SK-N-SH (cell line): ENCODE measurements at regions not wholly inside any gene's neighbourhood (a gene's known extent, or its start where the extent isn't known, plus 50 kb on each side); places are given as distances from the start of the nearest gene placed in this dataset.

Source experiments
- CTCF ChIA-PET: fragments of 300-600, 350-600 bp; formaldehyde crosslinking; extraction: SDS; loops from one replicate; lab custom pipeline; 2021; lab: Yijun Ruan, JAX
- POLR2A ChIA-PET: fragments of 350-600 bp; sonication (Branson Sonifier 250); formaldehyde crosslinking; extraction: SDS; loops from one replicate; lab custom pipeline; 2020; ENCODE audit warnings: antibody characterized with exemption, inconsistent platforms; lab: Yijun Ruan, JAX
- DNase-seq: peaks from one replicate; pipeline ENCODE4 v3.0.0; 2012
- H2AFZ ChIP-seq: fragments of 200-600 bp; sonication (generic); 2 replicates; pipeline ENCODE4 v1.8.1; 2016; ENCODE audit warnings: antibody characterized with exemption, mild to moderate bottlenecking, low read depth
- H3F3A ChIP-seq: fragments of 200-600 bp; sonication (generic); replicated peaks from 2 replicates; pipeline ENCODE3; 2016; ENCODE audit warnings: antibody characterized with exemption, mild to moderate bottlenecking; ENCODE audit not compliant: insufficient read depth
- H3K27ac ChIP-seq, 2 experiments: fragments of 200-500 bp in 1 of 2; fragments of 200-600 bp in 1 of 2; sonication (Bioruptor generic) in 1 of 2; sonication (generic), shearing (Covaris generic) in 1 of 2; 2 replicates each; pipeline versions ENCODE4 v1.5.1 to v1.6.1; 2014 to 2016; ENCODE audit warnings: low read depth in 2 of 2, inconsistent platforms in 1 of 2, low read length in 1 of 2, mild to moderate bottlenecking in 1 of 2, mixed read lengths in 1 of 2
- H3K27me3 ChIP-seq: fragments of 200-600 bp; sonication (generic), shearing (Covaris generic); 2 replicates; pipeline ENCODE4 v1.6.1; 2016; ENCODE audit warnings: mixed run types; ENCODE audit not compliant: insufficient read depth
- H3K36me3 ChIP-seq, 2 experiments: fragments of 200-500 bp in 1 of 2; fragments of 200-600 bp in 1 of 2; sonication (Bioruptor generic) in 1 of 2; sonication (generic) in 1 of 2; replicated peaks in 1 of 2; 2 replicates each; pipeline versions ENCODE3 to v1.5.1; 2014 to 2016; ENCODE audit warnings: low read length in 1 of 2, mild to moderate bottlenecking in 1 of 2; ENCODE audit not compliant: insufficient read depth in 2 of 2, control insufficient read depth in 1 of 2
- H3K4me1 ChIP-seq, 2 experiments: fragments of 200-500 bp in 1 of 2; fragments of 200-600 bp in 1 of 2; sonication (Bioruptor generic) in 1 of 2; sonication (generic), shearing (Covaris generic) in 1 of 2; 2 replicates each; pipeline versions ENCODE4 v1.5.1 to v1.6.1; 2014 to 2016; ENCODE audit warnings: low read depth in 1 of 2, low read length in 1 of 2, mixed run types in 1 of 2; ENCODE audit not compliant: insufficient read depth in 2 of 2, control insufficient read depth in 1 of 2
- H3K4me2 ChIP-seq: fragments of 200-600 bp; sonication (generic), shearing (Covaris generic); 2 replicates; pipeline ENCODE4 v1.6.1; 2017; ENCODE audit warnings: mixed run types
- H3K4me3 ChIP-seq, 2 experiments: fragments of 200-500 bp in 1 of 2; fragments of 200-600 bp in 1 of 2; sonication (Bioruptor generic) in 1 of 2; sonication (generic), shearing (Covaris generic) in 1 of 2; 2 replicates each; pipeline versions ENCODE4 v1.5.1 to v1.8.1; 2014 to 2016; ENCODE audit warnings: low read depth in 2 of 2, inconsistent platforms in 1 of 2, low read length in 1 of 2, mild to moderate bottlenecking in 1 of 2, mixed read lengths in 1 of 2, moderate library complexity in 1 of 2
- H3K79me2 ChIP-seq: fragments of 200-600 bp; sonication (generic); 2 replicates; pipeline ENCODE4 v1.8.1; 2017; ENCODE audit warnings: mild to moderate bottlenecking; ENCODE audit not compliant: insufficient read depth
- H3K9ac ChIP-seq: fragments of 200-600 bp; sonication (generic); 2 replicates; pipeline ENCODE4 v1.6.1; 2017; ENCODE audit warnings: mixed run types
- H3K9me2 ChIP-seq: fragments of 200-600 bp; sonication (generic); 2 replicates; pipeline ENCODE4 v1.6.1; 2017; ENCODE audit warnings: mixed run types
- H3K9me3 ChIP-seq: fragments of 200-600 bp; sonication (generic); 2 replicates; pipeline ENCODE4 v1.6.1; 2017; ENCODE audit warnings: mixed run types, mild to moderate bottlenecking, moderate library complexity
- H4K20me1 ChIP-seq: fragments of 200-600 bp; sonication (generic); 2 replicates; pipeline ENCODE4 v1.6.1; 2017; ENCODE audit warnings: mild to moderate bottlenecking, mixed run types; ENCODE audit not compliant: insufficient read depth
- CTCF ChIP-seq: fragments of 200-600 bp; sonication (generic); IDR thresholded peaks from 2 replicates; pipeline ENCODE4 v1.6.1; 2017; ENCODE audit warnings: antibody characterized with exemption, mild to moderate bottlenecking, moderate library complexity
- ELF1 ChIP-seq: IDR thresholded peaks from 2 replicates; pipeline ENCODE4 v1.4.0; 2012
- EZH2phosphoT487 ChIP-seq: fragments of 200-600 bp; sonication (generic); IDR thresholded peaks from 2 replicates; pipeline ENCODE4 v1.6.1; 2017; ENCODE audit warnings: low read depth, mixed run types, mild to moderate bottlenecking, antibody characterized with exemption, moderate library complexity, borderline replicate concordance
- FOSL2 ChIP-seq: IDR thresholded peaks from 2 replicates; pipeline ENCODE4 v1.4.0; 2012; ENCODE audit warnings: low read depth, mild to moderate bottlenecking, moderate library complexity, borderline replicate concordance
- FOXJ3 ChIP-seq: sonication (generic); formaldehyde crosslinking; IDR thresholded peaks from 2 replicates; pipeline ENCODE4 v1.5.1; 2020; ENCODE audit warnings: mild to moderate bottlenecking, missing genetic modification reagents
- GABPA ChIP-seq: IDR thresholded peaks from 2 replicates; pipeline ENCODE4 v1.4.0; 2012; ENCODE audit warnings: low read depth, mild to moderate bottlenecking
- IRF3 ChIP-seq: fragments of 150-350 bp; IDR thresholded peaks from 2 replicates; pipeline ENCODE4 v1.6.1; 2016; ENCODE audit warnings: mild to moderate bottlenecking, low read depth, low read length
- JUND ChIP-seq: IDR thresholded peaks from 2 replicates; pipeline ENCODE4 v1.4.0; 2012
- MAX ChIP-seq: IDR thresholded peaks from 2 replicates; pipeline ENCODE4 v1.4.0; 2012; ENCODE audit warnings: low read depth
- MEF2A ChIP-seq: IDR thresholded peaks from 2 replicates; pipeline ENCODE4 v1.4.0; 2012; ENCODE audit warnings: low read depth, borderline replicate concordance
- NFIC ChIP-seq: IDR thresholded peaks from 2 replicates; pipeline ENCODE4 v1.4.0; 2012; ENCODE audit warnings: borderline replicate concordance
- RCOR1 ChIP-seq: fragments of 150-350 bp; IDR thresholded peaks from 2 replicates; pipeline ENCODE4 v1.6.1; 2017; ENCODE audit warnings: antibody characterized with exemption, low read length
- REST ChIP-seq: IDR thresholded peaks from 2 replicates; pipeline ENCODE4 v1.6.1; 2012; ENCODE audit warnings: mild to moderate bottlenecking, low read depth, low read length, moderate library complexity
- ZBTB33 ChIP-seq: IDR thresholded peaks from 2 replicates; pipeline ENCODE4 v1.4.0; 2012; ENCODE audit warnings: low read depth, borderline replicate concordance
- WGBS: methylation state at CpG from one replicate; pipeline ENCODE4 v1.1.6; 2017; ENCODE audit warnings: low lambda C conversion rate; 5-methylcytosine and 5-hydroxymethylcytosine counted together
- TF ChIP-seq, protein P1 (sequence below): IDR thresholded peaks from 2 replicates; pipeline ENCODE4; 2012

DNA sequence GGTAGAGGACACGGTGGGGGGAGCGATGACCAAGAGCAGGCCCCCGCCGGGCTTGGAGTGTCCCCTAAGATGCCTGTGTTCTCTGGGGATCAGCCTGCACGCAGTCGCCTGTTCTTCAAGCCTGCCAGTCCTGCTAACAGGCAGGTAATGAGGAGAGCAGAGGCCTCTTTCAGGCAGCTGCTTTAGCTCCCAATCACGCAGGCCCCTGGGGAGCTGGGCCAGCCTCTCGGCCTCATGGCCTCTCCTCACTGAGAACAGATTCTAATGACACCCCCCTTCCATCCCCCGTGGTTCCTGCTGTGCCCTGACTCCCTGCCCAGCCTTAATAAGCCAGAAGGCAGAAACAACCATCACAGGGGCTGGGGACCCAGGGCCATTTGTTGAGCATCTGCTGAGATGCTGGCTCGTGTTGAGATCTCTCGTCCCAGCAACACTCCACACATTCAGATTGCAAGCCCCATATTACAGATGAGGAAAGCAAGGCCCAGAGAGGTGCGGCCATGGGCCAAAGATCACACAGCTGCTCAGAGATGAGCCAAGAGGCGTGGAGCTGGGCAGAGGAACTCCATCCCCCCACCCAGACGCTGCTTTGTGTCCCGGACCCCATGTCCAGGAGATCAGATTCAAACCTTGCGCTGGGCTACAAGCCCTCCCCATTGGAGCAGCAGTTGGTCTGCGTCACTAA is 71.6 kb upstream of the CASZ1 start:
- no peaks in the 10 kb centered on the region for H3K9me3 ChIP-seq
- H3K4me3 ChIP-seq = no peak overlapping the region
- H4K20me1 ChIP-seq = no peaks in the 10 kb centered on the region
- H3K9ac ChIP-seq = no peak overlapping the region
- H2AFZ ChIP-seq = no peak overlapping the region
- peaks cover 0 to 17% of the 10 kb centered on the region in 2 experiments; a peak in 2 of 4 replicates for H3K4me1 ChIP-seq
- ChIA-PET CTCF (interaction anchor here (0.6 to 4.5 kb wide), 16 partner anchors 10 to 373 kb away, joined by 3 to 28 read pairs (median 6); no protein-coding TSS in a partner anchor), POLR2A (no interaction called here)
- no peaks in the 10 kb centered on the region for H3K9me2 ChIP-seq
- H3K4me2 ChIP-seq = no peak overlapping the region
- H3K79me2 ChIP-seq = no peaks in the 10 kb centered on the region
- WGBS = 86% methylated on average over 11 of the region's 17 CpGs
- H3K36me3 ChIP-seq = no peaks in the 10 kb centered on the region
- TF ChIP-seq ZBTB33 (no peak), FOXJ3 (CRISPR knock-in tag) (no peak), NFIC (no peak), EZH2phosphoT487 (no peak), FOSL2 (no peak), RCOR1 (no peak), ELF1 (no peak), JUND (no peak), IRF3 (no peak), REST (no peak), GABPA (no peak), MEF2A (no peak), CTCF (no peak), MAX (no peak)
- TF ChIP-seq, protein P1, sequence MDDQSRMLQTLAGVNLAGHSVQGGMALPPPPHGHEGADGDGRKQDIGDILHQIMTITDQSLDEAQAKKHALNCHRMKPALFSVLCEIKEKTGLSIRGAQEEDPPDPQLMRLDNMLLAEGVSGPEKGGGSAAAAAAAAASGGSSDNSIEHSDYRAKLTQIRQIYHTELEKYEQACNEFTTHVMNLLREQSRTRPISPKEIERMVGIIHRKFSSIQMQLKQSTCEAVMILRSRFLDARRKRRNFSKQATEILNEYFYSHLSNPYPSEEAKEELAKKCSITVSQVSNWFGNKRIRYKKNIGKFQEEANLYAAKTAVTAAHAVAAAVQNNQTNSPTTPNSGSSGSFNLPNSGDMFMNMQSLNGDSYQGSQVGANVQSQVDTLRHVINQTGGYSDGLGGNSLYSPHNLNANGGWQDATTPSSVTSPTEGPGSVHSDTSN = no peak
- no peak overlapping the region for H3K27ac ChIP-seq
- no peaks in the 10 kb centered on the region for H3F3A ChIP-seq
- H3K27me3 ChIP-seq = 0 out of 2 replicates have a peak, but pooled peaks cover 7% of the 10 kb centered on the region
- DNase-seq = peak; percentile 53
